GM21423 (cell line): ENCODE measurements at regions not wholly inside any gene's neighbourhood (a gene's known extent, or its start where the extent isn't known, plus 50 kb on each side); places are given as distances from the start of the nearest gene placed in this dataset.
"Not testable (repeated sequence)": the region's sequence is repeated elsewhere in the genome, so short reads cannot be mapped to it uniquely, and the experiment has no call there.

Source experiments
- ATAC-seq: cut with Tn5 transposase; IDR thresholded peaks from one replicate; pipeline ENCODE4 v1.9.1; 2021; ENCODE audit warnings: mild to moderate bottlenecking, moderate library complexity; ENCODE audit not compliant: unreplicated experiment

DNA sequence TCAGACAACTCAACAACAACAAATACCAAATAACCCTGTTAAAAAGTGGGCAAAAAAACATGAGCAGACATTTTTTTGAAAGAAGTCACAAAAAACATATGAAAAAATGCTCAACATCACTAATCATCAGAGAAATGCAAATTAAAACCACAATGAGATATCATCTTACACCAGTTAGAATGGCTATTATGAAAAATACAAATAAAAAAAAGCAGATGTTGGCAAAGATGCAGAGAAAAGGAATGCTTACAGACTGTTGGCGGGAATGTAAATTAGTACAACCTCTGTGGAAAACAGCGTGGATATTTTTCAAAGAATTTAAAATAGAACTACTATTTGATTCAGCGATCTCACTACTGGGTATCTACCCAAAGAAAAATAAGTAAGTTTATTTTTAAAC lies 114.0 kb downstream of the SLC38A4 start:
- ATAC-seq, result no peak

GRCh38 chr12:46710125-46710743 lies 115.6 kb downstream of the SLC38A4 start:
- ATAC-seq, result no peak

DNA sequence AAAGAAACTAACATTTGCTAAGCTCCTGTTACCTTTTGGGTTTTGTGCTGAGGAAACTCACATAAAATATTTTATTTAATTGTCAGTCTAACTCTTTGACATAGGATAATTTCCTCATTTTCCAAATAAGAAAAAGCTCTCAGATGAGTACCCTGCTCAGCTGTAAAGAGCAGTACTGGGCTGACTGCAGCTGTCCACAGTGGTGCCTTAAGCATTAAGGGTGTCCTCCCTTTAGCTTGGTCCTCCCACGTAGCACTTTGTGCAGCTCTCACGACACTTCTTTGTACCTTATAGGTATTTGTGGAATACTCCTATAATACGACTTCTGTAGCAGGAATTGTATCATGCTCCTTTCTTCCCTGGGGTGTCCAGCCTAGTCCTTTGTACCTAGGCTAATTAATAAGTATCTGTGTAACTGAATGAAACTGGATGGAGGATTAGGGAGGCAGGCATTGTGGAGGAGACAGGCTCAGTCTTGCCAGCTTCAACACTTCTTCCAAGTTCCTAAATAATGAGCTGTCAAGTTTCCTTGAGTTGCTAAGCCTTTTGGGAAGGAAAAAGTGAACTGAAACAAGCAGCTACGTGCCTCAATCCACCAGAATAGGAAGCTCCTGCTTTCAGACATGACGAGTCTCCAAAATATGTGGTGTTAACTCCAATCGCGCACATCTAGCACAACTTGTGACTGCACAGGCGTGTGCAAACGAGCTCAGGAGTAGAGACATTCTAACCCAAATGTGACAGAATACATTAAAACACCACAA lies 123.0 kb downstream of the SLC38A4 start:
- ATAC-seq, result no peak

DNA sequence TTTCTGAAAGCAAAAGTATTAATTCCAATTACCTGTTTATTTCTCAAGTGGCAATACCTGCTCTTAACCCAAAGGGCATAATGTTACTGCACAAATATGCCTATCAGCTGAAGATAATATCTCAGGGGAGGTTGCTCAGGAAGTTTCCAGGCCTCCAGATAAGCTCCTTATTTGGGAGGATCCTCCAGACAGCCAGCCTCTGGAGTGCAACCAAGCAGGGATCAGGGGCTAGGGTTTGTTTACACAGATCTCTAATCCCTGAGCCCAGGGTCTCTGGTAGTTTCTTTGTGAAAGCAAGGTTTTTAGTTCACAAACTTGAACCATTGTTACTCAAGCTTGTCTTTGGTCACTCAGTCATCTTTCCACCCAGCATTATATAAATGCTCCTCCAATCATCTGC lies 124.4 kb downstream of the SLC38A4 start:
- no peak for ATAC-seq

- no peak for ATAC-seq
These were observed 125.8 kb downstream of the SLC38A4 start for GRCh38 chr12:46699986-46700385.

- no peak for ATAC-seq
These were observed 127.8 kb downstream of the SLC38A4 start for GRCh38 chr12:46698003-46698402.

DNA sequence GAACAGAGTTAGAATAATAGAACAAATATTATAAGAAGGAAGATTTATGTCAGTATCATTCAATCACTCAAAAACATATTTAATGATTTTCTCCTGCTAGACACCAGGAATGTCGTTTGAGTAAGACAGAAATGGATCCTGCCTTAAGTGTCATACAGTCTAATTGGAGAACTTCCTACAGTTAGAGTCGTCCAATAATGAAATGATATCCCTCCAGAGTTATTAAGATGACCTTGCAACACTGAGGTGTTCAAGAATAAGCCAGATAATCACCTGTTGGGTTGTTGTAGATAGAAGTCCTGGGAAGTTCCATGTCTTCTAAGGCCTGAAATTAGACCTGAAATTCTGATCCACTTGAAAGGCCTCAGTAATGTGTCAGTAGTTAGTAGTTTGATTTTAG lies 132.3 kb downstream of the SLC38A4 start:
- no peak for ATAC-seq

DNA sequence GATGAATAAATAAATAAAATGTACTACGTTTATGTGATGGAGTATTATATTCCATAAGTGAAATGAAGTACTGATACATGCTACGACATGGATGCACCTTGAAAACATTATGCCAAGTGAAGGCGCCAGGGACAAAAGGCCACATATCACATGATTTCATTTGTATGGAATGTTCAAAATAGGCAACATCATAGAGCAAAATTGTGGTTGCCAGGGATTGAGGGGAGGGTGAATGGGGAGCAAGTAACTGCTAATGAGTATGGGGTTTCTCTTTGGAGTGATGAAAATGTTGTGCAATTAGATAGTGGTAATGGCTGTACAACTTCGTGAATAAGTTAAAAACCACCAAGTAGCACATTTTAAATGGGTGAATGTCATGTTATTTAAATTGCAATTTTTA lies 132.8 kb downstream of the SLC38A4 start:
- ATAC-seq, result no peak

DNA sequence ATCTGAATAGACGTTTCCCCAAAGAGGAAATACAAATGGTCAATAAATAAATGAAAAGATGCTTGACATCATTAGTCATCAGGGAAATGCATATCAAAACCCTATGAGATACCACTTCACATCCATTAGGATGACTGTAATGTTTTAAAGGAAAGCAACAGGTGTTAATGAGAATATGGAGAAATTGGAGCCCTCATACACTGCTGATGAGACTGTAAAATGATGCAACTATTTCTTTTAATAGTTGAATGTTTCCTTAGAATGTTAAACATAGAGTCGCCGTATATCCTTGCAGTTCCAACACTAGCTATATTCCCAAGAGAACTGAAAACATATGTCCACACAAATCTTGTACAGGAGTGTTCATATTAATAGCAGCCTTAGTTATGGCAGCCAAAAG lies 133.2 kb downstream of the SLC38A4 start:
- ATAC-seq, result no peak

- no peak for ATAC-seq
These were observed 139.4 kb downstream of the SLC38A4 start for GRCh38 chr12:46686267-46686942.

DNA sequence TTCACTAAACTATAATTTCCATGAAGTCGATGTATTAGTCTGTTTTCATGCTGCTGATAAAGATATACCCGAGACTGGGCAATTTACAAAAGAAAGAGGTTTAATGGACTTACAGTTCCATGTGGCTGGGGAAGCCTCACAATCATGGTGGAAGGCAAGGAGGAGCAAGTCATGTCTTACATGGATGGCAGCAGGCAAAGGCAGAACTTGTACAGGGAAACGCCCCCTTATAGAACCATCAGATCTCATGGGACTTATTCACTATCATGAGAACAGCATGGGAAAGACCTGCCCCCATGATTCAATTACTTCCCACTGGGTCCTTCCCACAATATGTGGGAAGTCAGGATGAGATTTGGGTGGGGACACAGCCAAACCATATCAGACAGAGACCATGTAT lies 141.6 kb downstream of the SLC38A4 start:
- ATAC-seq, result not testable (repeated sequence)

DNA sequence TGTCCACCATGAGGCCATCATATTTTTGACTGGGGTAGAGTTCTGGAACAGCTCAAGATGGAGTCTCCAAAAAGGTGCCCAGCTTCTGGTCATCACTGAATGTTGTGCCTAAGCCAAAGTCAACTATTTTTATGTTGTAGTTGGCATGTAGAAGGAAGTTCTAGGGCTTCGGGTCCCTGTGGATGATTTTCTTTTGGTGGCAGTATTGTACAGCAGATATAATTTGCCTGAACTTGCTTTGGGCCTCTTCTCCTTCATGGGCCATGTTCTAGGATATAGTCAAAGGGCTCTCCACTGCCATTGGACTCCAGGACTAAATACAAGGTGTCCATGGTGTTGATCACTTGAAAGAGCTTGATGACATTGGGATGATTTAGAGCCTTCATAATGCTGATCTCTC lies 143.6 kb downstream of the SLC38A4 start:
- ATAC-seq, result no peak

GRCh38 chr12:46680506-46680905 lies 145.3 kb downstream of the SLC38A4 start:
- no peak for ATAC-seq

DNA sequence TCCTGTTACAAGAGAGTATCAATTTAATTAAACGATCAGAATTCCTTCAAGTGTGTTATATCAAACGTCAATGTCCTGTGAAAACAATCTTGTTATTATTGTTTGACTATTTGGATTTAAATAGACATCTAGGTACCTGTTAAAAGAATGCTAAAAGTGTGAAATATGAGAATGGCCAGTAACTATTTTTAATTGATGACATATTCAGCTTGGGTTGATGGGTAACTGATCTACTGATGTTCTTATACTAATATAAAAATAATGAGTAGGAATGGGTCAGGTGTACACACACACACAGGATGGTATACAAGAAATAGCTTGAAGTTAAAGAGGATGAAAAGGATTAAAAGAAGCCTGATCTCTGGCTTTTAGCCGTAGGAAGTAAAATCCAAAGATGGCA lies 146.0 kb downstream of the SLC38A4 start:
- ATAC-seq, result no peak

GRCh38 chr12:46678426-46678825 lies 147.4 kb downstream of the SLC38A4 start:
- no peak for ATAC-seq

DNA sequence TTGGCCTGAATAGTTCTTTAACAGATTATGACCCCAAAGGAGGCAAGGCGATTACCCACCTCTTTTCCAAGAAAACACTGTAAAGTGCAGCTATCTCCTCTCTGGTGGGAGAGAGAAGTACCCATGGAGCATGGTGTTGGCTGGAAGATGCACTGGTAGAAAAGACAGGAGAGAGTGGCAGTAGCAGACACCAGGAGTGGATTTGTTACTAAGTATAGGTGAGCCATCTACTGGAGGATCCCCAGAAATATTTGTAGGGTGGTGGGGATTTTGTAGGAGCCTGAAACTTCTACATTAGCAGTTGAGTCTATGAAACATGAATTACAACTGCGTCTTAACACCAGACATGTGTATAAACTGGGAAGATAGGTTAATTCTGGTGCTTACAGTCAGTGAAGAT lies 148.0 kb downstream of the SLC38A4 start:
- no peak for ATAC-seq

DNA sequence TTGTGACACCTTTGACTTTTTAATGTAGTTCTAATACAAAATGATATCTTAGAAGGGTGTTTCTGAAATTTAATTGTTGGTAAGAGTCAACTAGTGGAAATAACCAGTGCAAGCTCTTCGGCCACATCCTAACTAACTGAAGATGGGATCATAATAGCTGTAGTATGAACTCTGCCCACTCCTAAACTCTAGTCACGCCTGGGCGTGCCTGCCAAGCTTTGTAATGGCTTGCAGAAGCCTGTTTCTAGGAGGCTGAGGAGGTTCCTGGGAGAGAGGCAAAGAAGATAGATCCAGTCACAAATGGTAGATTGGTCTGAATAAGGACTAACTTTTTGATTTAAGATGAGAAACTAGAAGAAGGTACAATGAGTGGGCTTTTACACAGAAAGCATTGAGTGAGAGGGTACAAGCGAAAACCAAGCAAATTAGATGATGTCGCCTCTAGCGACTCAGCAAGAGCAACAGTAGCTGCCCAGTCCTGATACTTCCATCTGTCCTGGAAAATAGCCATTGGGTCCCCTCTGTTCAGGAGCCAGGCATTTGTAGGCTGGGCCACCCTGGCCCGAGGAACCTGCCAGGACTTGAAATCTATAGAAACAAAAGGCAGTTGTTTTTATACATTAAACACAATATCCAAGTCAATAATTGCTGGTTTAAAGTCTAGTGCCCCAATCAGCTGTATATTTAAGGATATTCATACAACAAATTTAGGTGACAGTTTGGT lies 148.8 kb downstream of the SLC38A4 start:
- no peak for ATAC-seq

- ATAC-seq, result no peak
These were observed 149.4 kb downstream of the SLC38A4 start for GRCh38 chr12:46676396-46676795.

DNA sequence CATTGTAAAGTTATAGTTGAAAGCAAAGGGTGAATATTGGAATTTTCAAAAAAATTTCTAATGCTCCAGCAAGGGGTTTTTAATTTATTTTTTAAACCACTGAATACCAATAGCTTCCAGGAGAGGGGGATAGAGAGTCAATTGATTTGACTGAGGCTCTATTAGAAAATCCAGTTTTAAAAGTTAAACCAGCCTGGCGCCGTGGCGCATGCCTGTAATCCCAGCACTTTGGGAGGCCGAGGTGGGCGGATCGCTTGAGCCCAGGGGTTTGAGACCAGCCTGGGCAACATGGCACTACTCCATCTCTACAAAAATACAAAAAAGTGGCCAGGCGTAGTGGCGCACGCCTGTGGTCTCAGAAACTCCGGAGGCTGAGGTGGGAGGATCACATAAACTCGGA lies 150.1 kb downstream of the SLC38A4 start:
- ATAC-seq, result no peak

- no peak for ATAC-seq
These were observed 151.0 kb downstream of the SLC38A4 start for GRCh38 chr12:46674800-46675199.

GRCh38 chr12:46674129-46674528 lies 151.7 kb downstream of the SLC38A4 start:
- no peak for ATAC-seq

DNA sequence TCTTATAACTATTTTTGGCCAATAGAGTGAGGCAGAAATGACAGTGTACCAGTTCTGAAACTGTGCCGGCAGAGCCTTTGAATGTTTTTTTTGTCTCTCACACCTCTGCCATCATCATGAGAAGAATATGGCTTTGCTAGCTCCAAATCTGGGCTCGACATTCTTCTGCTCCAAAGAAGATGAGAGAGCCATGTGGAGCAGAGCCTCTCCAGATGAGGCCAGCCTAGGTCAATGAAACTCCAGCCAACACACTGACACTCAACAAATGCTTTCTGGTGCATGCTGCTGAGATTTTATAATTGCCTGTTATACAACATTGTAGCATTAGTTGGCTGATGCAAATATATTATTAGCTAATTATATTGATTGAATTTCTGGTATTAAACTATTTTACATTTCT lies 154.7 kb downstream of the SLC38A4 start:
- no peak for ATAC-seq
